ENCODE measurements at regions not wholly inside any gene's neighbourhood (a gene's known extent, or its start where the extent isn't known, plus 50 kb on each side); places are given as distances from the start of the nearest gene placed in this dataset.
A peak's percentile ranks its signal among the peaks of the same experiment; 100 is the strongest.

DNA sequence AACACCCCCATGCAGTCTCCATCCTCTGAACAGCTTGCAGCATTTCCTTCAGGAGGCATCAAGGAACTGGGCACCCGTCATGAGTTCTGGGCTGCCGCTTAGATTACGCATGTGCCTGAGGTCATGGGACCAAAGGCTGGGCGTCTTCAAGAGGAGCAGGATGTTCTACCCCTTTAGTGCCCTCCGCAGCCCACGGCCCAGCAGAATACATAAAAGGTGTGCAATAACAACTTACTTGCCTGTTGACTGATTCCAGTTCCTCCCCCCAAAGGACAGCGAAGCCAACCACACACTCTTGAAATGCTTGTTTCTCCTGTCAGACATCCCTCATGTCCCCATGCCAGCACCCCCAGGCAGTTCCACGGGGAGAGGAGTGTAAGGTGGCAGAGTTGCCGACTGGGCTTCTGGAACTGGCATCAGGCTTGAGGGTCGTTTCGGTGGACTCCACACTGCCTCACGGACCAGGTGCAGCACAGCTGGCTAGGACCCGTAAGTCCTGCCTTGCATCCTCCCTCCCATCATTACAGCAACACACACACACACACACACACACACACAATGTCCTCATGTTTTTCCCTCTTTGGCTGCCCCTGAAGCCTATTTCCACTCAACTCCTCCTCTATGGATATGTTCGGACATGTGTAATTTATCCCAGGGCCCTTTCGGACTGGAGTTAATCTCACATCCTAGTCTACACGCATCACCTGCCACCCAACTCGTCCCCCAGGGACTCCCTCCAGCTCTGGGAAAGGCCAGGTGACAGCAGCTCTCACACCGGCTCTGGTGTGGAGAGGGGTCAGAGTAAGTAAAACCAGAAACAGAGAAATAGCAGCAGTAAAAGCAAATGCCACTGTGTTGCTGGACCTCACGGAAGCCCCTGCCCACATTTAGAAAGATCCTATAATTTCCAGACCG is 200.7 kb downstream of the BCL11A start (continued):
- TF ChIP-seq POLR2A (IDR thresholded peaks at IDR 0.05; ENCODE audit: low read depth, low read length) (peak; percentile 44), SUZ12 (IDR thresholded peaks at IDR 0.05; ENCODE audit: unreplicated experiment) (no peak), FOXK2 (IDR thresholded peaks at IDR 0.05) (no peak), TCF12 (IDR thresholded peaks at IDR 0.05; ENCODE audit: low read depth, low read length) (peak; percentile 50; the same call in 1 of the 2 replicates), EP300 (IDR thresholded peaks at IDR 0.05; ENCODE audit: borderline replicate concordance in 1 of 2, control insufficient read depth in 1 of 2, low read depth in 2 of 2, low read length in 2 of 2) (no peak), KDM1A (IDR thresholded peaks at IDR 0.05; ENCODE audit: borderline replicate concordance) (no peak), BHLHE40 (IDR thresholded peaks at IDR 0.05; ENCODE audit: borderline replicate concordance in 1 of 2, low read depth in 2 of 2, low read length in 1 of 2) (no peak), MEF2B (IDR thresholded peaks at IDR 0.05; ENCODE audit: partially characterized antibody, poor library complexity, severe bottlenecking) (peak; percentile 53), ZBED1 (IDR thresholded peaks at IDR 0.05; ENCODE audit: borderline replicate concordance) (no peak), CBX5 (IDR thresholded peaks at IDR 0.05; ENCODE audit: low read depth) (no peak), WRNIP1 (IDR thresholded peaks at IDR 0.05; ENCODE audit: borderline replicate concordance, low read depth, low read length) (no peak), EZH2 (IDR thresholded peaks at IDR 0.05; ENCODE audit: borderline replicate concordance, control insufficient read depth, low read depth, low read length) (no peak), ZNF217 (IDR thresholded peaks at IDR 0.05) (no peak), TCF3 (IDR thresholded peaks at IDR 0.05; ENCODE audit: borderline replicate concordance, insufficient read depth, low read depth, low read length) (0 out of 2 replicates have a peak, but pooled peaks have one; percentile 25), SUPT20H (IDR thresholded peaks at IDR 0.05; ENCODE audit: borderline replicate concordance, control insufficient read depth, low read depth, low read length) (no peak), MXI1 (IDR thresholded peaks at IDR 0.05; ENCODE audit: low read depth, low read length) (no peak), TARDBP (IDR thresholded peaks at IDR 0.05; ENCODE audit: borderline replicate concordance) (no peak), SMAD1 (IDR thresholded peaks at IDR 0.05; ENCODE audit: low read depth, partially characterized antibody) (no peak), NFYB (IDR thresholded peaks at IDR 0.05; ENCODE audit: insufficient read depth, low read depth, low read length) (no peak)
- TF ChIP-seq, protein P1, sequence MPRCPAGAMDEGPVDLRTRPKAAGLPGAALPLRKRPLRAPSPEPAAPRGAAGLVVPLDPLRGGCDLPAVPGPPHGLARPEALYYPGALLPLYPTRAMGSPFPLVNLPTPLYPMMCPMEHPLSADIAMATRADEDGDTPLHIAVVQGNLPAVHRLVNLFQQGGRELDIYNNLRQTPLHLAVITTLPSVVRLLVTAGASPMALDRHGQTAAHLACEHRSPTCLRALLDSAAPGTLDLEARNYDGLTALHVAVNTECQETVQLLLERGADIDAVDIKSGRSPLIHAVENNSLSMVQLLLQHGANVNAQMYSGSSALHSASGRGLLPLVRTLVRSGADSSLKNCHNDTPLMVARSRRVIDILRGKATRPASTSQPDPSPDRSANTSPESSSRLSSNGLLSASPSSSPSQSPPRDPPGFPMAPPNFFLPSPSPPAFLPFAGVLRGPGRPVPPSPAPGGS (IDR thresholded peaks at IDR 0.05; ENCODE audit: borderline replicate concordance, insufficient read depth, low read depth, low read length, poor library complexity, severe bottlenecking) = no peak
- TF ChIP-seq, protein P2, sequence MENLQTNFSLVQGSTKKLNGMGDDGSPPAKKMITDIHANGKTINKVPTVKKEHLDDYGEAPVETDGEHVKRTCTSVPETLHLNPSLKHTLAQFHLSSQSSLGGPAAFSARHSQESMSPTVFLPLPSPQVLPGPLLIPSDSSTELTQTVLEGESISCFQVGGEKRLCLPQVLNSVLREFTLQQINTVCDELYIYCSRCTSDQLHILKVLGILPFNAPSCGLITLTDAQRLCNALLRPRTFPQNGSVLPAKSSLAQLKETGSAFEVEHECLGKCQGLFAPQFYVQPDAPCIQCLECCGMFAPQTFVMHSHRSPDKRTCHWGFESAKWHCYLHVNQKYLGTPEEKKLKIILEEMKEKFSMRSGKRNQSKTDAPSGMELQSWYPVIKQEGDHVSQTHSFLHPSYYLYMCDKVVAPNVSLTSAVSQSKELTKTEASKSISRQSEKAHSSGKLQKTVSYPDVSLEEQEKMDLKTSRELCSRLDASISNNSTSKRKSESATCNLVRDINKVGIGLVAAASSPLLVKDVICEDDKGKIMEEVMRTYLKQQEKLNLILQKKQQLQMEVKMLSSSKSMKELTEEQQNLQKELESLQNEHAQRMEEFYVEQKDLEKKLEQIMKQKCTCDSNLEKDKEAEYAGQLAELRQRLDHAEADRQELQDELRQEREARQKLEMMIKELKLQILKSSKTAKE (IDR thresholded peaks at IDR 0.05; ENCODE audit: low read depth, poor library complexity, severe bottlenecking) = no peak
- TF ChIP-seq, protein P3, sequence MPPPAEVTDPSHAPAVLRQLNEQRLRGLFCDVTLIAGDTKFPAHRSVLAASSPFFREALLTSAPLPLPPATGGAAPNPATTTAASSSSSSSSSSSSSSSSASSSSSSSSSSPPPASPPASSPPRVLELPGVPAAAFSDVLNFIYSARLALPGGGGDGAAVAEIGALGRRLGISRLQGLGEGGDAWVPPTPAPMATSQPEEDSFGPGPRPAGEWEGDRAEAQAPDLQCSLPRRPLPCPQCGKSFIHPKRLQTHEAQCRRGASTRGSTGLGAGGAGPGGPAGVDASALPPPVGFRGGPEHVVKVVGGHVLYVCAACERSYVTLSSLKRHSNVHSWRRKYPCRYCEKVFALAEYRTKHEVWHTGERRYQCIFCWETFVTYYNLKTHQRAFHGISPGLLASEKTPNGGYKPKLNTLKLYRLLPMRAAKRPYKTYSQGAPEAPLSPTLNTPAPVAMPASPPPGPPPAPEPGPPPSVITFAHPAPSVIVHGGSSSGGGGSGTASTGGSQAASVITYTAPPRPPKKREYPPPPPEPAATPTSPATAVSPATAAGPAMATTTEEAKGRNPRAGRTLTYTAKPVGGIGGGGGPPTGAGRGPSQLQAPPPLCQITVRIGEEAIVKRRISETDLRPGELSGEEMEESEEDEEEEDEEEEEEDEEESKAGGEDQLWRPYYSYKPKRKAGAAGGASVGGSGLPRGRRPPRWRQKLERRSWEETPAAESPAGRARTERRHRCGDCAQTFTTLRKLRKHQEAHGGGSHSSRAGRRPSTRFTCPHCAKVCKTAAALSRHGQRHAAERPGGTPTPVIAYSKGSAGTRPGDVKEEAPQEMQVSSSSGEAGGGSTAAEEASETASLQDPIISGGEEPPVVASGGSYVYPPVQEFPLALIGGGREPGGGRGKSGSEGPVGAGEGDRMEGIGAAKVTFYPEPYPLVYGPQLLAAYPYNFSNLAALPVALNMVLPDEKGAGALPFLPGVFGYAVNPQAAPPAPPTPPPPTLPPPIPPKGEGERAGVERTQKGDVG (CRISPR knock-in tag; IDR thresholded peaks at IDR 0.05) = no peak

Data from GM12878 (cell line).